ENCODE measurements at regions not wholly inside any gene's neighbourhood (a gene's known extent, or its start where the extent isn't known, plus 50 kb on each side); places are given as distances from the start of the nearest gene placed in this dataset.
A peak's percentile ranks its signal among the peaks of the same experiment; 100 is the strongest.

- no peak for FAIRE-seq
These were observed 137.3 kb upstream of the FRMD4A start for GRCh38 chr10:14468023-14468441.

- FAIRE-seq: no peak
These were observed 135.5 kb upstream of the FRMD4A start for GRCh38 chr10:14466257-14466656.

GRCh38 chr10:14460447-14460846, 129.7 kb upstream of the FRMD4A start:
- no peak for FAIRE-seq

- no peak for FAIRE-seq
These were observed 128.9 kb upstream of the FRMD4A start for GRCh38 chr10:14459665-14460064.

GRCh38 chr10:14456870-14457266, 126.1 kb upstream of the FRMD4A start:
- FAIRE-seq: no peak

- no peak for FAIRE-seq
These were observed 125.6 kb upstream of the FRMD4A start for GRCh38 chr10:14456218-14456869.

GRCh38 chr10:14454629-14455028, 123.9 kb upstream of the FRMD4A start:
- FAIRE-seq: no peak

GRCh38 chr10:14454206-14454605, 123.5 kb upstream of the FRMD4A start:
- no peak for FAIRE-seq

- no peak for FAIRE-seq
These were observed 122.9 kb upstream of the FRMD4A start for GRCh38 chr10:14453593-14453992.

- no peak for FAIRE-seq
These were observed 120.6 kb upstream of the FRMD4A start for GRCh38 chr10:14451341-14451740.

GRCh38 chr10:14450041-14450491, 119.3 kb upstream of the FRMD4A start:
- FAIRE-seq: no peak

- no peak for FAIRE-seq
These were observed 118.6 kb upstream of the FRMD4A start for GRCh38 chr10:14449293-14449815.

GRCh38 chr10:14448197-14448990, 117.7 kb upstream of the FRMD4A start:
- FAIRE-seq: no peak

- no peak for FAIRE-seq
These were observed 116.5 kb upstream of the FRMD4A start for GRCh38 chr10:14447094-14447839.

- FAIRE-seq: peak; percentile 8
These were observed 108.9 kb upstream of the FRMD4A start for GRCh38 chr10:14439451-14440259.

- FAIRE-seq: no peak
These were observed 107.9 kb upstream of the FRMD4A start for GRCh38 chr10:14438576-14438975.

GRCh38 chr10:14438057-14438456, 107.3 kb upstream of the FRMD4A start:
- no peak for FAIRE-seq

GRCh38 chr10:14435976-14436632, 105.4 kb upstream of the FRMD4A start:
- FAIRE-seq: no peak

- no peak for FAIRE-seq
These were observed 102.4 kb upstream of the FRMD4A start for GRCh38 chr10:14433147-14433546.

GRCh38 chr10:14431868-14432267, 101.1 kb upstream of the FRMD4A start:
- FAIRE-seq: no peak

GRCh38 chr10:14429043-14429700, 98.4 kb upstream of the FRMD4A start:
- no peak for FAIRE-seq
